ENCODE measurements at regions not wholly inside any gene's neighbourhood (a gene's known extent, or its start where the extent isn't known, plus 50 kb on each side); places are given as distances from the start of the nearest gene placed in this dataset.

GRCh38 chr14:58878439-58879139 lies 240.8 kb downstream of the DACT1 start:
- FAIRE-seq: no peak
- no peak for DNase-seq (ENCODE audit: insufficient read length, low spot score)
- TF ChIP-seq POLR2AphosphoS5 (IDR thresholded peaks at IDR 0.05; ENCODE audit: low read depth, low read length) (no peak), TAF1 (IDR thresholded peaks at IDR 0.05; ENCODE audit: low read depth, low read length) (no peak), PAX5 (IDR thresholded peaks at IDR 0.05; ENCODE audit: insufficient read depth, low read length, severe bottlenecking) (no peak), POU2F2 (IDR thresholded peaks at IDR 0.05; ENCODE audit: low read depth, low read length) (no peak), POLR2A (IDR thresholded peaks at IDR 0.05; ENCODE audit: low read depth, low read length) (no peak), SPI1 (IDR thresholded peaks at IDR 0.05; ENCODE audit: low read depth, low read length) (no peak)

- DNase-seq (ENCODE audit: insufficient read length, low spot score): no peak
- TF ChIP-seq TAF1 (IDR thresholded peaks at IDR 0.05; ENCODE audit: low read depth, low read length) (no peak), PAX5 (IDR thresholded peaks at IDR 0.05; ENCODE audit: insufficient read depth, low read length, severe bottlenecking) (no peak), SPI1 (IDR thresholded peaks at IDR 0.05; ENCODE audit: low read depth, low read length) (no peak)
- FAIRE-seq: no peak
These were observed 243.7 kb downstream of the DACT1 start for GRCh38 chr14:58881433-58881832.

GRCh38 chr14:58882577-58883018 lies 244.8 kb downstream of the DACT1 start:
- TF ChIP-seq POLR2AphosphoS5 (IDR thresholded peaks at IDR 0.05; ENCODE audit: low read depth, low read length) (no peak), PAX5 (IDR thresholded peaks at IDR 0.05; ENCODE audit: insufficient read depth, low read length, severe bottlenecking) (no peak)
- FAIRE-seq (no peak), DNase-seq (ENCODE audit: insufficient read length, low spot score) (no peak)

- FAIRE-seq (no peak), DNase-seq (ENCODE audit: insufficient read length, low spot score) (no peak)
- TF ChIP-seq PAX5 (IDR thresholded peaks at IDR 0.05; ENCODE audit: insufficient read depth, low read length, severe bottlenecking) (no peak), POU2F2 (IDR thresholded peaks at IDR 0.05; ENCODE audit: low read depth, low read length) (no peak), POLR2A (IDR thresholded peaks at IDR 0.05; ENCODE audit: low read depth, low read length) (no peak), SPI1 (IDR thresholded peaks at IDR 0.05; ENCODE audit: low read depth, low read length) (no peak), POLR2AphosphoS5 (IDR thresholded peaks at IDR 0.05; ENCODE audit: low read depth, low read length) (no peak), TAF1 (IDR thresholded peaks at IDR 0.05; ENCODE audit: low read depth, low read length) (no peak)
These were observed 246.7 kb downstream of the DACT1 start for GRCh38 chr14:58884442-58884841.

GRCh38 chr14:58887931-58888330 lies 250.2 kb downstream of the DACT1 start:
- TF ChIP-seq POU2F2 (IDR thresholded peaks at IDR 0.05; ENCODE audit: low read depth, low read length): no peak
- no peak for TF ChIP-seq TAF1 (IDR thresholded peaks at IDR 0.05; ENCODE audit: low read depth, low read length)
- TF ChIP-seq POLR2AphosphoS5 (IDR thresholded peaks at IDR 0.05; ENCODE audit: low read depth, low read length): no peak
- no peak for TF ChIP-seq POLR2A (IDR thresholded peaks at IDR 0.05; ENCODE audit: low read depth, low read length)
- TF ChIP-seq SPI1 (IDR thresholded peaks at IDR 0.05; ENCODE audit: low read depth, low read length): no peak
- no peak for TF ChIP-seq PAX5 (IDR thresholded peaks at IDR 0.05; ENCODE audit: insufficient read depth, low read length, severe bottlenecking)
- no peak for FAIRE-seq
- no peak for DNase-seq (ENCODE audit: insufficient read length, low spot score)

GRCh38 chr14:58898655-58899316 lies 261.0 kb downstream of the DACT1 start:
- FAIRE-seq: no peak

GRCh38 chr14:58899317-58899713 lies 261.6 kb downstream of the DACT1 start:
- no peak for DNase-seq (ENCODE audit: insufficient read length, low spot score)
- FAIRE-seq: no peak
- TF ChIP-seq POLR2AphosphoS5 (IDR thresholded peaks at IDR 0.05; ENCODE audit: low read depth, low read length) (no peak), SPI1 (IDR thresholded peaks at IDR 0.05; ENCODE audit: low read depth, low read length) (no peak), PAX5 (IDR thresholded peaks at IDR 0.05; ENCODE audit: insufficient read depth, low read length, severe bottlenecking) (no peak), POU2F2 (IDR thresholded peaks at IDR 0.05; ENCODE audit: low read depth, low read length) (no peak), POLR2A (IDR thresholded peaks at IDR 0.05; ENCODE audit: low read depth, low read length) (no peak), TAF1 (IDR thresholded peaks at IDR 0.05; ENCODE audit: low read depth, low read length) (no peak)

More at GRCh38 chr14:58898655-58899316, 261.0 kb downstream of the DACT1 start:
- DNase-seq (ENCODE audit: insufficient read length, low spot score): no peak
- TF ChIP-seq POLR2AphosphoS5 (IDR thresholded peaks at IDR 0.05; ENCODE audit: low read depth, low read length): no peak
- no peak for TF ChIP-seq POU2F2 (IDR thresholded peaks at IDR 0.05; ENCODE audit: low read depth, low read length)
- no peak for TF ChIP-seq TAF1 (IDR thresholded peaks at IDR 0.05; ENCODE audit: low read depth, low read length)
- TF ChIP-seq SPI1 (IDR thresholded peaks at IDR 0.05; ENCODE audit: low read depth, low read length): no peak
- TF ChIP-seq POLR2A (IDR thresholded peaks at IDR 0.05; ENCODE audit: low read depth, low read length): no peak
- TF ChIP-seq PAX5 (IDR thresholded peaks at IDR 0.05; ENCODE audit: insufficient read depth, low read length, severe bottlenecking): no peak

- no peak for FAIRE-seq
- TF ChIP-seq POU2F2 (IDR thresholded peaks at IDR 0.05; ENCODE audit: low read depth, low read length): no peak
- no peak for TF ChIP-seq SPI1 (IDR thresholded peaks at IDR 0.05; ENCODE audit: low read depth, low read length)
- no peak for TF ChIP-seq POLR2AphosphoS5 (IDR thresholded peaks at IDR 0.05; ENCODE audit: low read depth, low read length)
- TF ChIP-seq POLR2A (IDR thresholded peaks at IDR 0.05; ENCODE audit: low read depth, low read length): no peak
- TF ChIP-seq PAX5 (IDR thresholded peaks at IDR 0.05; ENCODE audit: insufficient read depth, low read length, severe bottlenecking): no peak
- no peak for TF ChIP-seq TAF1 (IDR thresholded peaks at IDR 0.05; ENCODE audit: low read depth, low read length)
- no peak for DNase-seq (ENCODE audit: insufficient read length, low spot score)
These were observed 264.1 kb downstream of the DACT1 start for GRCh38 chr14:58901826-58902225.

GRCh38 chr14:58904776-58905175 lies 267.0 kb downstream of the DACT1 start:
- DNase-seq (ENCODE audit: insufficient read length, low spot score) (no peak), FAIRE-seq (no peak)
- TF ChIP-seq PAX5 (IDR thresholded peaks at IDR 0.05; ENCODE audit: insufficient read depth, low read length, severe bottlenecking): no peak
- TF ChIP-seq TAF1 (IDR thresholded peaks at IDR 0.05; ENCODE audit: low read depth, low read length): no peak
- no peak for TF ChIP-seq SPI1 (IDR thresholded peaks at IDR 0.05; ENCODE audit: low read depth, low read length)
- TF ChIP-seq POLR2AphosphoS5 (IDR thresholded peaks at IDR 0.05; ENCODE audit: low read depth, low read length): no peak
- no peak for TF ChIP-seq POU2F2 (IDR thresholded peaks at IDR 0.05; ENCODE audit: low read depth, low read length)
- no peak for TF ChIP-seq POLR2A (IDR thresholded peaks at IDR 0.05; ENCODE audit: low read depth, low read length)
